ENCODE measurements at regions not wholly inside any gene's neighbourhood (a gene's known extent, or its start where the extent isn't known, plus 50 kb on each side); places are given as distances from the start of the nearest gene placed in this dataset.

DNA sequence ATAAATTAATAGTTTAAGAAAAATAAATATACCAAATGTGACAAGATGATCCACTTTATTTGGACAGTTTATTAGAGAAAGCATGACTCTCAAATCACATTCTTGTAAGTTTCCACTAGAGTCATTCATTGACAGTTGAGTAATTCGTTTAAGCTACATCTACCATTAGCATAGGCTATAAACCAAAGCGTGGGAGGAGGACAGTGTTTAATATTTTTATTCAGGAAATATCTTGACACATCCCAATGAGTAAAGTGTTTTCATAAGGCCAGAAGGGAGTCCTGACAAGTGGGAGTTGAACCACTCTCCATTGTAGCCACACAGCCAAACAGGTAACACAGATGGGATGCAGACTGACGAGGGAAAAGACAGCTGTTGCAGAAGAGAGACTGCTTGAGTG is 386.5 kb upstream of the SEMA3D start:
- Histone ChIP-seq H3K9me3 (ENCODE audit: insufficient read depth in 2 of 2, low read depth in 1 of 2, low read length in 1 of 2) (no peaks in the 10 kb centered on the region), H3K23ac (ENCODE audit: insufficient read length) (no peak overlapping the region), H4K5ac (ENCODE audit: insufficient read length, low read depth, low read length) (no peak overlapping the region), H3K4me2 (ENCODE audit: insufficient read depth in 1 of 2, low read depth in 2 of 2, low read length in 2 of 2) (no peak overlapping the region), H3K56ac (replicated peaks; ENCODE audit: insufficient read length, low read depth, low read length) (no peak overlapping the region), H2BK12ac (ENCODE audit: low read depth, low read length) (no peak overlapping the region), H2AK5ac (ENCODE audit: low read depth, low read length) (no peak overlapping the region), H3K4me1 (replicated peaks in 1 of 4; ENCODE audit: control insufficient read depth in 3 of 4, insufficient read depth in 4 of 4, low read length in 3 of 4) (no peaks in the 10 kb centered on the region), H4K20me1 (replicated peaks in 1 of 2; ENCODE audit: control insufficient read depth in 1 of 2, insufficient read depth in 2 of 2, low read length in 2 of 2) (no peaks in the 10 kb centered on the region), H2BK120ac (replicated peaks; ENCODE audit: low read depth, low read length) (no peak overlapping the region), H3K27me3 (replicated peaks in 1 of 4; ENCODE audit: control insufficient read depth in 3 of 4, extremely low read depth in 1 of 4, insufficient read depth in 3 of 4, low read length in 3 of 4) (no peaks in the 10 kb centered on the region), H3K4me3 (ENCODE audit: extremely low read depth in 1 of 4, insufficient read depth in 2 of 4, low read depth in 3 of 4, low read length in 4 of 4) (no peak overlapping the region), H3K23me2 (ENCODE audit: low read depth, low read length) (no peaks in the 10 kb centered on the region), H3K36me3 (ENCODE audit: control insufficient read depth in 2 of 4, insufficient read depth in 4 of 4, low read length in 3 of 4) (no peaks in the 10 kb centered on the region), H3K79me1 (ENCODE audit: low read depth, low read length) (no peaks in the 10 kb centered on the region), H2AFZ (ENCODE audit: low read length) (no peak overlapping the region), H3K79me2 (ENCODE audit: control insufficient read depth in 1 of 2, insufficient read depth in 2 of 2, low read length in 2 of 2) (no peaks in the 10 kb centered on the region), H4K91ac (replicated peaks; ENCODE audit: insufficient read length, low read length) (no peak overlapping the region), H3K27ac (ENCODE audit: low read depth, low read length) (no peak overlapping the region), H2BK5ac (ENCODE audit: low read depth, low read length) (no peak overlapping the region), H3K4ac (replicated peaks; ENCODE audit: insufficient read length, low read depth, low read length) (no peak overlapping the region), H4K8ac (ENCODE audit: extremely low read depth, insufficient read depth, low read length) (no peak overlapping the region), H3K9ac (replicated peaks in 1 of 4; ENCODE audit: extremely low read depth in 1 of 4, low read depth in 3 of 4, low read length in 3 of 4) (no peak overlapping the region), H3K14ac (ENCODE audit: insufficient read length) (no peak overlapping the region), H3K18ac (ENCODE audit: extremely low read depth, low read length) (no peak overlapping the region), H2BK20ac (ENCODE audit: low read length) (no peak overlapping the region), H2BK15ac (ENCODE audit: low read length) (no peak overlapping the region)
- 88% methylated on average over 3 of the region's 3 CpGs; no CpG with 5 or more reads in 1 of the 2 experiments for WGBS, 2 experiments (ENCODE audit: extremely low coverage in 1 of 2, insufficient coverage in 1 of 2, insufficient read length in 1 of 2, insufficient replicate concordance in 2 of 2, low coverage in 1 of 2, low lambda C conversion rate in 2 of 2, missing lambda C conversion rate in 1 of 2)
- ChIA-PET CTCF (ENCODE audit: partially characterized antibody) (no interaction called here), POLR2A (ENCODE audit: partially characterized antibody) (no interaction called here)
- DNase-seq (ENCODE audit: low read depth in 1 of 2, low spot score in 2 of 2) = no peak
- no peak for FAIRE-seq
- no peak for TF ChIP-seq KDM5A (IDR thresholded peaks at IDR 0.05; ENCODE audit: low read length)
- no peak for TF ChIP-seq SRF (IDR thresholded peaks at IDR 0.05; ENCODE audit: low read depth, low read length)
- no peak for TF ChIP-seq EP300 (IDR thresholded peaks at IDR 0.05; ENCODE audit: borderline replicate concordance in 1 of 2, low read depth in 2 of 2, low read length in 2 of 2)
- no peak for TF ChIP-seq SIRT6 (IDR thresholded peaks at IDR 0.05; ENCODE audit: low read length)
- no peak for TF ChIP-seq TBP (IDR thresholded peaks at IDR 0.05; ENCODE audit: low read depth, low read length)
- TF ChIP-seq TEAD4 (IDR thresholded peaks at IDR 0.05; ENCODE audit: low read depth, low read length) = no peak
- TF ChIP-seq CHD1 (IDR thresholded peaks at IDR 0.05; ENCODE audit: low read depth, low read length) = no peak
- TF ChIP-seq JUN (IDR thresholded peaks at IDR 0.05; ENCODE audit: low read depth, low read length) = no peak
- no peak for TF ChIP-seq JUND (IDR thresholded peaks at IDR 0.05; ENCODE audit: low read length)
- no peak for TF ChIP-seq HDAC2 (IDR thresholded peaks at IDR 0.05; ENCODE audit: borderline replicate concordance in 1 of 2, low read depth in 2 of 2, low read length in 2 of 2)
- no peak for TF ChIP-seq SP4 (IDR thresholded peaks at IDR 0.05; ENCODE audit: low read length)
- TF ChIP-seq RXRA (IDR thresholded peaks at IDR 0.05; ENCODE audit: insufficient read depth, low read depth, low read length) = no peak
- no peak for TF ChIP-seq RFX5 (IDR thresholded peaks at IDR 0.05; ENCODE audit: borderline replicate concordance, low read depth, low read length)
- TF ChIP-seq EGR1 (IDR thresholded peaks at IDR 0.05; ENCODE audit: borderline replicate concordance, low read depth, low read length) = no peak
- TF ChIP-seq RNF2 (IDR thresholded peaks at IDR 0.05; ENCODE audit: borderline replicate concordance, low read depth, low read length, missing control alignments, poor library complexity, severe bottlenecking) = no peak
- no peak for TF ChIP-seq CEBPB (IDR thresholded peaks at IDR 0.05; ENCODE audit: low read depth, low read length)
- TF ChIP-seq BRCA1 (IDR thresholded peaks at IDR 0.05; ENCODE audit: low read depth, low read length) = no peak

Measured in H1 (cell line).